GM19467 (cell line): ENCODE measurements at regions not wholly inside any gene's neighbourhood (a gene's known extent, or its start where the extent isn't known, plus 50 kb on each side); places are given as distances from the start of the nearest gene placed in this dataset.
"Not testable (repeated sequence)": the region's sequence is repeated elsewhere in the genome, so short reads cannot be mapped to it uniquely, and the experiment has no call there.

Experiments used
- ATAC-seq: cut with Tn5 transposase; IDR thresholded peaks from one replicate; pipeline ENCODE4 v1.9.1; 2021; ENCODE audit warnings: mild to moderate bottlenecking, moderate library complexity; ENCODE audit not compliant: unreplicated experiment

DNA sequence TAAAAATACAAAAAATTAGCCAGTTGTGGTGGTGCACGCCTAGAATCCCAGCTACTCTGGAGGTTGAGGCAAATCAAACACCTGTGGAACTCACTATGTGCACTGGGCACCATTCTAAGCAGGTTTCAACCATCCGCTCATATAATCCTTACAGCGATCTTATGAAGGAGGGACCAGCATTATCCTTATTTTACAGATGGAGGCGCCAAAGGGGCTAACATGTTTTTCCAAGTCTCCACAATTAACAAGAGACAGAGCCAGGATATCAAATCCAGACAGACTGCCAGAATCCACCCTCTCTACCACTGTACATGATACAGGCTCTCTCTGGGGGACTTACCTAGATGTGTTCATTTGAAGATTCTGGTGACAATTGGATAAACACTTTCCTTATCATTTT lies 479.0 kb downstream of the XYLT1 start:
- no peak for ATAC-seq

DNA sequence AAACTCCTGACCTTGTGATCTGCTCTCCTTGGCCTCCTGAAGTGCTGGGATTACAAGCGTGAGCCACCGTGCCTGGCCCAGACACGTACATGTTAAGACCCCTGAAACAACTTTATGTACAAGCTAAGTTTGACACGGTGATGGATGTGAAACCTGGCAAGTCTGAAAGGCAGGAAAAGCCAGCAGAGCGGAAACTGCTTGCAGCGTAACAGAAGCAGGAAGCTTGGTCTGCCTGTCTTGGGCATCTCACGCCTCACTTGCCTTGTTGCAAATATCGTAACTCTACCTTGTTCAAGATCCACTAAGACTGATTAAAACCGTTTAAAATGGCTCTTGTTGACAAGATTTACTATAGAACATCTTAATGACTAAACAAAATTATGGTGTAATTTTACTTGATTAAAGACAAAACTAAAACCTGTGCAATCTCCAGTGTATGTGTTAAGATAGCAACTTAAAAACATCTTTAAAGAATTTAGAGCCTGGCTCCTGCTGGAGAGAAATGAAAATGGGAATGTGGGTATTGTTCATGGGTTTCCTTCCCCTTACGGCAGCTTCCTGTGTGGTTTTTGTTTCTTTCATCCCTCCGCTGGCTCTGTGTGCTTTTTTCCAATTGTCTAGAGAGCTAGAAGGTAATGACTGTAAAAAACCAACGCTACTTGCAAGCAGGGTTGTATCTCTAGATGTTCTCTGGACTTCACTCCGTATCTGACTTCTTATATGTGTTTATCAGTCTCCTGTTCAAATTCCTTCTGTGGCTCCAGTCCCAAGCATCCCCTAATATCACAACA lies 477.6 kb downstream of the XYLT1 start:
- ATAC-seq: no peak

DNA sequence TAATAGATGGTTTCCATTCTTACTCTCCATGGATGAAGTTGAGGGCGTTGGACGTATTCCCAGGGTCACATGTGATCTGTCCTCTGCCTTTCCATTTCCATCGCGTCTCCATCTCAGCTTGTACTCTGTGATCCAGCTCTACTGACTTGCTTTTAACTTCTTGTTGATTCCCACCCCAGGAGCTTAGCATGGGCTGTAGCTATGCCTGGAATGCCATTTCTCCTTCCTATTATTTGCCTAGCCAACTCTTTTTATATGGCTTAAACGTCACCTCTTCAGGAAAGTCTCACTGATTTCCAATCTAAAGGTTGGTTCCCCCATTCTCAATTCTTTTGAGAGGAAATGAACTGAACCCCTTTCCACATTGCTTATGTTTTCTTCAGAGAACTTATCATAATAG lies 475.9 kb downstream of the XYLT1 start:
- ATAC-seq: no peak

DNA sequence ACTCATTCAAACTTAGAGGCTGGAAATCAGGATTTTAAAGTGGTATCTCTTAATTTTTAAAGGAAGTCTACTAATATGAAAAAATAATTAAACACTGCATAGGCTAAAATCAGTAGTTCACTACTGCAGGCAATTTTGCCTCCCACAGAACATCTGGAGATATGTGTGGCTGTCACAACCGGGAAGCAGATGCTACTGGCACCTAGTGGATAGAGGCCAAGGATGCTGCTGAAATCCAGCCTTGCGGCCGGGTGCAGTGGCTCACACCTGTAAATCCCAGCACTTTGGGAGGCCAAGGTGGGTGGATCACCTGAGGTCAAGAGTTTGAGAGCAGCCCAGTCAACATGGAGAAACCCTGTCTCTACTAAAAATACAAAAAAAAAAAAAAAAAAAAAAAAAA lies 473.9 kb downstream of the XYLT1 start:
- ATAC-seq: no peak

DNA sequence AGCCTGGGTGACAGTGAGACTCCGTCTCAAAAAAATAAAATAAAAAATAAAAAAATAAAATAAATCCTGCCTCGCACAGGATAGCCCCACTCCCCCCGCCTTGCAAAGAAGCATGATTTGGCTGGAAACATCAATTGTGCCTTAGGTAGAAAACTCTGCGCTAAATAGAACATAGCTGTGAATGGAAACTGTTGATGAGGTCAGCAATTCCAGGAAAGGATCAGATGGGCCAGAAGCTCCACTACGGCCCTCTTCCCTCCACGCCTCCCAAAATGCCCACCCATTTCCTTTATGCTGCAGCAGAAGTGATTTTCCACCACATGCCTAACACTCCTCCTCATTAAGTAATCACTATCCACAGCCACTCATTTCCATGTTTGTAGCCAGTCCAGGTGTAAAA lies 473.4 kb downstream of the XYLT1 start:
- ATAC-seq: no peak

DNA sequence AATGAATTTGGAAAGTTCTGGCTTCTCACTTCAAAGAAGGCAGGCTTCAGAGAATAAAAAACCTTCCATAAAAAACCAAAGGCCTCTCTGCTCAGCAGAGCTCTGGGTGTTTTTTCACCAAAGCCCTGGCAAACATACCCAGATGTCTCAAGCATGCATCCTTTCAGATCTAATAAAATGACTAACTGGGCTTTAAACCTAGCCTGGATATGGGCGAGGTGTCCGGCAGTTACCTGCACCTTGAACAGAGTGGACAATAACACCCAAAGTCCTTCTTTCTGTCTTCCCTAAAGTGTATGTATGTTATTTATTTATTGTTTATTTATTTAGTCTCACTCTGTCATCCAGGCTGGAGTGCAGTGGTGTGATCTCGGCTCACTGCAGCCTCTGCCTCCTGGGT lies 469.3 kb downstream of the XYLT1 start:
- no peak for ATAC-seq

DNA sequence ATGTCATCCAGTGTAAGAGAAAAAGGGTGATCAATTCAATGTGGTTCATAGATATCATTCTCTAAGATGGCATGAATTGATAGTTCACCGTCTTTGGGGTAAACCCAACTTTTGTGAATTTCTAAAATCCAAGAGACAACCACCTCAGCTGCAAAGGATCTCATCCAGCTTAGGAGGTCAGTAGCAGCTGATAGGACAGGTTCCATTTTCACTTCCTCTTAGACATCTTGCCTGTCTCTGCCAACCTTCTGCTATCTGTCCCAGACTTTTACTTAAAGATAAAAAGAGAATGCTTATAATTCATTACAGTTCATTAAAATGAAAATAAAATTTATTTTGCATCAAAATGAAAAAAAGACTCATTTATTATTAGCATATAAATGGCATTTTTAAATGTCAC lies 468.2 kb downstream of the XYLT1 start:
- ATAC-seq: no peak

DNA sequence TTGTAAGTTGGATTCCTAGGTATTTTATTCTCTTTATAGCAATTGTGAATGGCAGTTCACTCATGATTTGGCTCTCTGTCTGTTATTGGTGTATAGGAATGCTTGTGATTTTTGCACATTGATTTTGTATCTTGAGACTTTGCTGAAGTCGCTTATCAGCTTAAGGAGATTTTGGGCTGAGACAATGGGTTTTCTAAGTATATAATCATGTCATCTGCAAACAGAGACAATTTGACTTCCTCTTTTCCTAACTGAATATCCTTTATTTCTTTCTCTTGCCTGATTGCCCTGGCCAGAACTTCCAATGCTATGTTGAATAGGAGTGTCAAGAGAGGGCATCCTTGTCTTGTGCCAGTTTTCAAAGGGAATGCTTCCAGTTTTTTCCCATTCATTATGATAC lies 464.8 kb downstream of the XYLT1 start:
- ATAC-seq: not testable (repeated sequence)

DNA sequence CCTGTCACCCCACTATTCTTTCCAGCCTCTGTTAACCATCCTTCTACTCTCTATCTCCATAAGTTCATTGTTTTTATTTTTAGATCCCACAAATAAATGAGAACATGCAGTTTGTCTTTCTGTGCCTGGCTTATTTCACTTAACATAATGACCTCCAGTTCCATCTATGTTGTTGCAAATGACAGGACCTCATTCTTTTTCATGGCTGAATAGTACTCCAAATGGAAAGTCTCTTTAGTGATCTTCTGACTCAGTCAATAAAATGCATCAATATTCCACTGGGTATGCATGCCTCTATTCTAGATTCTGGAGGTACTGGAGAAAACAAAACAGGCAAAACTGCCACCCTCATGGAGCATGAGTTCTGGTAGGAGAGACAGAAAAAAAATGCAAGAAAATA lies 459.0 kb downstream of the XYLT1 start:
- no peak for ATAC-seq

DNA sequence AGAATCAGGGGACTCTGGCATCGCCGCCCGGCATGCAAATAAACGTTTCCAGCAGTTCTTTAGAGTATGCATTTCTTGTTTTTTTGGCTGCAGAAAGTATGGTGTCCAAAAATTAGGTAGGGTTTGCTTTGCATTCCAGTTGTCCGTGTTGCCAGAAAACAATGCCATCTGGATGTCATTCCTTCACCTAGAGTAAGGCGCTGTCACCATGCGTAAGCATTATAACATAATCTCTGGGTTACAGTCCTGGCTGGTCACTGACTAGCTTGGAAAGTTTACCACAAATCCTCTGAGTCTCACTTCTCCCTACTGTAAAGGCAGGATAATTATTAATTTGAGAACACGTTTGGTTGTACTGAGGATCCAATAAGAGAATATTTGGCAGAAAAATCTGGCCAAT lies 457.7 kb downstream of the XYLT1 start:
- no peak for ATAC-seq

DNA sequence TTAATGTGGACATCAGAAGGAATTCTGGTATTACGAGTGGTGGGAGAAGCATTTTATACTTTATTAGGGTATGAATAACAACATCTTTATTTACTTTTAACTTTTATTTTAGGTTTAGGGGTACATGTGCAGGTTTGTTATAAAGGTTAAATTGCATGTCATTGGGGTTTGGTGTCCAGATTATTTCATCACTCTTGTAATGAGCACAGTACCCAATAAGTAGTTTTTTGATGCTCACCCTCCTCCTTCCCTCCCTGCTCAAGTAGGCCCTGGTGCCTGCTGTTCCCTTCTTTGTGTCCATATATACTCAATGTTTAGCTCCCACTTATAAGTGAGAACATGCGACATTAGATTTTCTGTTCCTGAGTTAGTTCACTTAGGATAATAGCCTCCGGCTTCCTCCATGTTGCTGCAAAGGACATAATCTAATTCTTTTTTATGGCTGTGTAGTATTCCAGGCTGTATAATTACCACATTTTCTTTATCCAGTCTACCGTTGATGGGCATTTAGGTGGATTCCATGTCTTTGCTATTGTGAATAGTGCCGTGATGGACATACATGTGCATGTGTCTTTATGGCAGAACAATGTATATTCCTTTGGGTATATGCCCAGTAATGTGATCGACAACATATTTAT lies 456.2 kb downstream of the XYLT1 start:
- ATAC-seq: no peak

DNA sequence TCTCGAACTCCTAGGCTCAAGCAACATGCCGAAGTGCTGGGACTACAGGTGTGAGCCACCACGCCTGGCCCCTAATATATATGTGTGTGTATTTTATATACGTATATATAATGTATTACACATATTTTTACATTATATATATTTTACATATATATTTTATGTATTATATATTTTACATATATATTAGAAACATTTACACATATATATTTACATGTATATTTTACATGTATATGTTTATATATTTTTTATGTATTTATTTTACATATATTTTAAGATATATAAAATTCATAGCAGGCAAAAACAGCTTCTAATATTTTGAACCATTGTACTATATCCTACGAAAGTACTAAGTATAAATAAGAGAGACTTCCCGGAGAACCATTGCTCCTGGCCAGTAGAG lies 455.1 kb downstream of the XYLT1 start:
- no peak for ATAC-seq

DNA sequence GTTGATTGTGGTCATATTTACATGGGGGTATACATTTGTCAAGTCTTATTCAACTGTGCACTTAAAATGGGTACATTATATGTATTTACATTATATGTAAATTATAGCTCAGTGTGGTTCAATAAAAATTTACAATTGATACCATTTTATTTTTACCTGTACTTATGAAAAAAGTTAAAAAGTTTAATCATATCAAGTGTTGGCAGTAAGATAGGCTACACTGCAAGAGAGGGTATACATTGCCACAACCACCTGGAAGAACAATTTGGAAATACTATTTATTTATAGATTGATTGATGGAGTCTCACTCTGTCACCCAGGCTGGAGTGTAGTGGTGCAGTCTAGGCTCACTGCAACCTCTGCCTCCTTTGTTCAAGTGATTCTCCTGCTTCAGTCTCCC lies 453.3 kb downstream of the XYLT1 start:
- ATAC-seq: no peak

DNA sequence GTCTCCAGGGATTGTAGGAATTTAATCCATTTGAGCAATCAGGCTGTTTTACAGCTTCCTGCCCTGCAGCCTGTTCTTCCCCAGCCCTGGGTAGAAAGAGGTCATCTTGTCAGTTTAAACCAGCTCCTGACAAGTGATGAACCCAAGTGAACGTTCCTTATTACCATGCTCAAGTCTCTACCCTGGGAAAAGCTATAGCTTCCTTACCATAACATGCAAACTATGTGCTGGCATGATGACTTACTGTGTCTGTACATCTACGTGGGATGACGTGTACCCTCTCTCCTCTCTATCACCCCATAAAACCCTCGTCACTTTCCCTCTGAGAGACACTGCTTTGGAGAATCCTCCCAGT lies 452.2 kb downstream of the XYLT1 start:
- ATAC-seq: no peak

DNA sequence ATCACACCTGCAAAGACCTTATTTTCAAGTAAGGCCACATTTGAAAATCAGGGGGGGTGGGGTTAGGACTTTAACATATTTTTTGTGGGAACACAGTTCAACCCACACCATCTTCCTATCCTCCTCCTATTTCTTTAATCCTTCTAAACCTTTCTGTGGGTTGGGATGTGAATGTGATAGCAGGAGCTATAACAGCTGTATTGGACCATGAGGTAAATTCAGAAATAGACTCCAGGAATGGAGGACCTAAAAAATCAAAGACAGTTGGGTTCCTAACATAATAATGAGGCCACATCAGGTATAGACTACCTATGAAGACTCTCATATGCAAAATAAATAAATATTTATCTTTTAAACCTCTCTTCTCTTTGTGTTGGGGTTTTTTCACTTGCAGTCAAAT lies 451.4 kb downstream of the XYLT1 start:
- ATAC-seq: no peak

DNA sequence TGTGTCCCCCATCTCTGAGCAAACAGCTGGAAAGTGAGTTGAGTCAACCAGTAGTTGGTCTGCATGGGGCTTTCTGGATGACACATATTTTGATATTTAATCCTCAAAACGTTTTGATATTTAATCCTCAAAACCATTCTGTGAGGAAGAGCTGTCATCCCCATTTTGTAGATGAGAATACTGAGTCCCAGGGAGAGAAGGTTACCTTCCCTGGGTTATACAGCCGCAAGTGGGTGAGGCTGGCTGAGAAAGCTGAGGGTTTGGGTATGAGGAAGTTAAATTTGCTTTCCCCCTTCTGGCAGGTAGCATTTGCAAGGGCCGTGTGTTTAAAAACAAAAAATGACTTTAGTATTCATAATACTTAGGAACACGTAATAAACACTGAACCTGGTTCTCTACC lies 447.2 kb downstream of the XYLT1 start:
- no peak for ATAC-seq

DNA sequence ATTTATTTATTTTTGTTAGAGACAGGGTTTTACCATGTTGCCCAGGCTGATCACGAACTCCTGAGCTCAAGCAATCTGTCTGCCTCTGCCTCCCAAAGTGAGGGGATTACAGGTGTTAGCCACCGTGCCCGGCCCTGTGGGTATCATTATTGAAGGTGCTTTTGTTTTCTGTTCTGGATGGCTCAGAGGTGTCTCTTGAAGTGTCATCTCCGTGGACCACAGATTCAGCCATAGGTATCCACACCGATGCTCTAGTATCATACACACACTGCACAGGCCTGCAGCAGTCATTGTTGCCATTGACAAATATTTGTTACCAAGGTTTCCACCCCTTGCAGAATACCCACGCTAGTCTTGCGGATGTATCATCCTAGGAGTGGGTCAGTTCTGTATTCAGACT lies 446.2 kb downstream of the XYLT1 start:
- no peak for ATAC-seq

DNA sequence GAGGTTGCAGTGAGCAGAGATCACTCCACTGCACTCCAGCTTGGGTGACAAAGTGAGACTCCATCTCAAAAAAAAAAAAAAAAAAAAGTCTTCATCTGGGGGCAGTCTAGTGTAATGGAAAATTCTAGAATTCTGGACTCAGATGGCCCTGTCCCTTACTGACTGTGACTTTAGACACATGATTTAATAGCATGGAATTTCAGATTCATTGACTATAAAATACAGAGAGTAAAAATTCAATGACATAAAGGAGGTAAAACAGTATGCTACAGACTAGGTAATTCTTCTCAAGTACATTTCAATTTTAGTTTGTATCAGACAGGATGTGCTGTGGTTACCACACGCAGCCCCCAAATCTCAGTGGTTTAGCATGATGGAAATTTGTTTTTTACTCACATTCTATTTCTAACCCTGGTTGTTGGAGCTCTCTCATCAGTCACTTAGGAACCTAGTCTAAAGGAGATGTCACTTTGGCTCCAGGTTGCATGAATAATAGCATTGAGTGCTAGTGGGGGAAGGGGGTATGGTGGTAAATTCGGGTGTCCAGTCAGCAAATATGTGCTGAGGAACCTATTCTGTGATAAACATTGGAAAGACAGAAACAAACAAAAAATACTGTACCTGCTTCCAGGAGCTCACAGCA lies 444.0 kb downstream of the XYLT1 start:
- ATAC-seq: peak; percentile 92

DNA sequence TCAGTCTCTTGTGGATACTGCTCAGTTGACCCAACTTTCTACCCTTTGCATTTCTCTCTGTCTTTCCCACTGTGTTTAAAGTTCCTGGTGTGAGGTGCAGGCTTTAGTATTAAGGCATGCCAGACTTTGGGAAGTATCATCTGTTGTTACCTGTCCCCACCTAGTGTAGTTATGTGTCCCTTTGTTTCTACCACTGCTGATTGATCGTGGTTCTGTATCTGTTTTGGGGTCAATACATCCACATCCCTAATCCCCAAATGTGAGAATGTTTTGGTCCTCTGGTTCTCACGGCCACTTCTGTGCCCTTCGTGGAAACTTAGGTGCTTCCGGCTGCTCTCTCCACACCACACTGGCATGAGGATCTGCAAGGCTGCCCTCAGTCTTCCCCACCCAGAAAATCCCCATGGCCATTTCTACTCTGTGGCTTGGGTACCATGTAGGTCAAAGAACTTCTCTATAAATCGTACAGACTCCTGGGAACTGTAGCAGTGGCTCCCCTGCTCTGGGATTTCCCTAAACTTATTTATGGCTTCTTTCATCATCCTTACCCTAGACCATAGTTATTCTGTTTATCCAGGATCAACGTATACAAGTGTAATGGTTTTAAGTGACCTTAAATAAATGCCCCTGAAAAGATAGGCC lies 443.2 kb downstream of the XYLT1 start:
- ATAC-seq: no peak

DNA sequence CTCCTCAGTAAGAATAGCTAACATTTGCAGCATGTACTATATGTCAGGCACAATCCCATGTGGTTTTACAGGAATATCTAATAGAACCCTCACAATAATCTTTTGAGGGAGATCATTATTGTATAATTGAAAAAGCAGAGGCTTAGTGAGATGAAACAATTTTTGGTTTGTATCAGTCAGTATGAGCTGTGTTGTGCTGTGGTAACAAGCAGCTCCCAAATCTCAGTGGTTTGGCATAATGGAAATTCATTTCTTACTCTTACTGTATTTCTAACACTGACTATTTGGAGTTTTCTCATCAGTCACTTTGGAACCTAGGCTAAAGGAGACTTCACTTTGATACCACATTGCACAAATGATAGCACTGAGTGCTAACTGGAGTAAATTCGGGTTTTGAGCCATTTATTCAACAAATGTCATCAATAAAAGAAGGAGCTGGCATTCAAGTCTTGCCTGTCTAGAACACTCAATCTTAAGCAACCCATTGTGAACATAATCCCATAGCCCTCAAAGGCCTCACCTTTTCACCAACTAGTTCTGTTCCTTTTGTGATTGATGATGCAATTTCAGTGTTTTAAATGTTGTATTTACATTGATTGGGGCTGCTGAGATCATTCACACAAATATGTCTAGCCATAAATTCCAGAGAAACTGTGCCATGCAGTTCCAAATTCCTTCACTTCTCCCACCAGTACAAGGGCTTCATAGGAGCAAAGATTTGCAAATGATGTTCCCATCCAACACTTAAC lies 441.0 kb downstream of the XYLT1 start:
- ATAC-seq: no peak
